ENCODE measurements at regions not wholly inside any gene's neighbourhood (a gene's known extent, or its start where the extent isn't known, plus 50 kb on each side); places are given as distances from the start of the nearest gene placed in this dataset.

- TF ChIP-seq CTCF (conservative IDR thresholded peaks at IDR 0.05; ENCODE audit: low read length) (no peak), EZH2phosphoT487 (IDR thresholded peaks at IDR 0.05; ENCODE audit: borderline replicate concordance) (no peak)
Measured at GRCh38 chr1:181417915-181418314, 65.4 kb upstream of the CACNA1E start.

All from Loucy (cell line).